K562 (cell line): ENCODE measurements at regions not wholly inside any gene's neighbourhood (a gene's known extent, or its start where the extent isn't known, plus 50 kb on each side); places are given as distances from the start of the nearest gene placed in this dataset.
A peak's percentile ranks its signal among the peaks of the same experiment; 100 is the strongest.

ENCODE experiments used
- EGR1 ChIP-seq: fragments of 450-650 bp; conservative IDR thresholded peaks from 2 replicates; pipeline ENCODE4 v1.6.1; 2017; ENCODE audit warnings: mild to moderate bottlenecking
- FOS ChIP-seq: IDR thresholded peaks from 3 replicates; pipeline ENCODE4 v1.6.1; 2011; ENCODE audit not compliant: insufficient read length; ENCODE audit errors: extremely low read depth
- FOXM1 ChIP-seq, 2 experiments: fragments of 450-650 bp in 1 of 2; sonication (generic) in 1 of 2; formaldehyde crosslinking in 1 of 2; IDR thresholded peaks; 2 replicates each; pipeline versions ENCODE4 v1.6.1 to v1.9.0; 2017 to 2022; ENCODE audit warnings: low read depth in 2 of 2, mild to moderate bottlenecking in 2 of 2, missing genetic modification reagents in 1 of 2, moderate library complexity in 1 of 2
- HNRNPLL ChIP-seq: fragments of 200-400 bp; formaldehyde crosslinking; IDR thresholded peaks from 2 replicates; pipeline ENCODE4 v1.6.1; 2017; ENCODE audit warnings: low read length, low read depth, mild to moderate bottlenecking; ENCODE audit not compliant: poor library complexity, severe bottlenecking
- KLF10 ChIP-seq: fragments of 250-450 bp; sonication (Bioruptor Pico); IDR thresholded peaks from 2 replicates; pipeline ENCODE4 v1.6.1; 2021; ENCODE audit warnings: matching md5 sums
- RFX5 ChIP-seq: IDR thresholded peaks from 2 replicates; pipeline ENCODE4 v1.6.1; 2011; ENCODE audit warnings: low read depth, mild to moderate bottlenecking, improper control_type of control experiment, low read length
- SMAD1 ChIP-seq: fragments of 150-350 bp; IDR thresholded peaks from 2 replicates; pipeline ENCODE4 v1.6.1; 2014; ENCODE audit warnings: low read length, low read depth; ENCODE audit not compliant: partially characterized antibody
- SMAD2 ChIP-seq: fragments of 150-350 bp; IDR thresholded peaks from 2 replicates; pipeline ENCODE4 v1.6.1; 2014; ENCODE audit warnings: low read depth, mild to moderate bottlenecking, low read length
- SP1 ChIP-seq: sonication (generic); formaldehyde crosslinking; IDR thresholded peaks from 2 replicates; pipeline ENCODE4 v1.8.1; 2022; ENCODE audit warnings: mild to moderate bottlenecking, missing genetic modification reagents
- SRSF1 ChIP-seq: fragments of 200-400 bp; formaldehyde crosslinking; IDR thresholded peaks from 2 replicates; pipeline ENCODE4 v1.6.1; 2017; ENCODE audit warnings: mild to moderate bottlenecking, low read depth, low read length, moderate library complexity
- SUPT5H ChIP-seq: fragments of 450-650 bp; IDR thresholded peaks from 2 replicates; pipeline ENCODE4 v1.6.1; 2016
- ZBTB7A ChIP-seq: IDR thresholded peaks from 2 replicates; pipeline ENCODE4 v1.6.1; 2011; ENCODE audit warnings: low read depth, mild to moderate bottlenecking, low read length, moderate library complexity, borderline replicate concordance; ENCODE audit not compliant: control insufficient read depth
- ZBTB8A ChIP-seq: fragments of 450-650 bp; IDR thresholded peaks from 2 replicates; pipeline ENCODE4 v1.6.1; 2018; ENCODE audit warnings: mild to moderate bottlenecking, moderate library complexity; ENCODE audit not compliant: partially characterized antibody
- ZNF23 ChIP-seq: fragments of 250-450 bp; sonication (Bioruptor Pico); IDR thresholded peaks from 2 replicates; pipeline ENCODE4 v1.4.0; 2020; ENCODE audit warnings: mild to moderate bottlenecking
- ZNF41 ChIP-seq: fragments of 250-450 bp; sonication (Bioruptor Pico); conservative IDR thresholded peaks from 2 replicates; pipeline ENCODE4 v1.4.0; 2020; ENCODE audit warnings: mild to moderate bottlenecking
- TF ChIP-seq, protein P1 (sequence below): fragments of 450-650 bp; IDR thresholded peaks from 2 replicates; pipeline ENCODE4 v1.6.1; 2017; ENCODE audit warnings: antibody characterized with exemption
- TF ChIP-seq, protein P2 (sequence below): fragments of 200-800 bp; sonication (Bioruptor generic); IDR thresholded peaks from 2 replicates; pipeline ENCODE4 v1.6.1; 2017; ENCODE audit warnings: missing genetic modification characterization, missing compliant biosample characterization
- TF ChIP-seq, protein P3 (sequence below): IDR thresholded peaks from 3 replicates; pipeline ENCODE4 v1.6.1; 2011; ENCODE audit warnings: borderline replicate concordance, mild to moderate bottlenecking, moderate library complexity; ENCODE audit not compliant: insufficient read length; ENCODE audit errors: extremely low read depth
- TF ChIP-seq, protein P4 (sequence below): sonication (generic); formaldehyde crosslinking; IDR thresholded peaks from 2 replicates; pipeline ENCODE4 v1.8.0; 2022; ENCODE audit warnings: mild to moderate bottlenecking, missing genetic modification reagents
- TF ChIP-seq, protein P5 (sequence below): fragments of 450-650 bp; IDR thresholded peaks from 2 replicates; pipeline ENCODE4 v1.6.1; 2016; ENCODE audit warnings: low read depth, mild to moderate bottlenecking, moderate library complexity

DNA sequence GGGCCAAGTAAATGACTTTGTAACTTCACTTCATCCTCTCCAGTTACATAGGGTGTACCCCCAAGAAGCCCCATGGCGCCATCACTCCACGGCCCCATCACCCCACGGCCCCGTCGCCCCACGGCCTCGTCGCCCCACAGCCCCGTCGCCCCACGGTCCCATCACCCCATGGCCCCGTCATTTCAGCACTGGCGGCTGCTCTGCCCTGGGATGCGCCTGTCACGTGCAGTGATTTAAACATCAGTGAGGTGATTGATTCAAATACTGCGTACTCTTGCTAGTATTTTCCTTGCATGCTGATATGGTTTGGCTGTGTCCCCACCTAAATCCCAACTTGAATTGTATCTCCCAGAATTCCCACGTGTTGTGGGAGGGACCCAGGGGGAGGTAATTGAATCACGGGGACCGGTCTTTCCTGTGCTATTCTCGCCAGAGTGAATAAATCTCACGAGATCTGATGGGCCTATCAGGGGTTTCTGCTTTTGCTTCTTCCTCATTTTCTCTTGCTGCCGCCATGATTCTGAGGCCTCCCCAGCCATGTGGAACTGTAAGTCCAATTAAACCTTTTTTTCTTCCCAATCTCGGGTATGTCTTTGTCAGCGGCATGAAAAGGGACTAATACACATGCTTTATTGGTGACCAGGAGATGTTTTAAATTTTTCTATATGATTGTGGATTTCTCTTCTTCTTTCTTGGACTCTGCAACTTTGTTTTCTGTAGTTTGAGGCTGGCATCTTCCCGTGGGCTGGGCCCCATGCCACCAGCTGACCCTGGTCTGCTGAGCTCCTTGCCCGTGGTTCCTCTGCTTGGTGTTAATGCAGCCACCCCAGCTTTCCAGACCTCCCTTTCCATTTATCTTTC lies 50.1 kb upstream of the PCBP3 start (continued):
- TF ChIP-seq, protein P1, sequence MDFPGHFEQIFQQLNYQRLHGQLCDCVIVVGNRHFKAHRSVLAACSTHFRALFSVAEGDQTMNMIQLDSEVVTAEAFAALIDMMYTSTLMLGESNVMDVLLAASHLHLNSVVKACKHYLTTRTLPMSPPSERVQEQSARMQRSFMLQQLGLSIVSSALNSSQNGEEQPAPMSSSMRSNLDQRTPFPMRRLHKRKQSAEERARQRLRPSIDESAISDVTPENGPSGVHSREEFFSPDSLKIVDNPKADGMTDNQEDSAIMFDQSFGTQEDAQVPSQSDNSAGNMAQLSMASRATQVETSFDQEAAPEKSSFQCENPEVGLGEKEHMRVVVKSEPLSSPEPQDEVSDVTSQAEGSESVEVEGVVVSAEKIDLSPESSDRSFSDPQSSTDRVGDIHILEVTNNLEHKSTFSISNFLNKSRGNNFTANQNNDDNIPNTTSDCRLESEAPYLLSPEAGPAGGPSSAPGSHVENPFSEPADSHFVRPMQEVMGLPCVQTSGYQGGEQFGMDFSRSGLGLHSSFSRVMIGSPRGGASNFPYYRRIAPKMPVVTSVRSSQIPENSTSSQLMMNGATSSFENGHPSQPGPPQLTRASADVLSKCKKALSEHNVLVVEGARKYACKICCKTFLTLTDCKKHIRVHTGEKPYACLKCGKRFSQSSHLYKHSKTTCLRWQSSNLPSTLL = no peak
- TF ChIP-seq ZNF23 (CRISPR knock-in tag) (no peak), EGR1 (no peak), ZBTB7A (no peak), SUPT5H (peak; percentile 66), SRSF1 (no peak), ZBTB8A (no peak), SMAD2 (no peak), SP1 (CRISPR knock-in tag) (no peak), HNRNPLL (no peak), RFX5 (no peak), KLF10 (CRISPR knock-in tag) (no peak), FOXM1 (IDR thresholded peaks at IDR 0.05; ENCODE audit: low read depth) (no peak), FOXM1 (CRISPR knock-in tag; IDR thresholded peaks at IDR 0.05; ENCODE audit: low read depth) (no peak), SMAD1 (no peak), FOS (no peak), ZNF41 (CRISPR knock-in tag) (0 out of 2 replicates have a peak, but pooled peaks have one; percentile 5)
- TF ChIP-seq, protein P2, sequence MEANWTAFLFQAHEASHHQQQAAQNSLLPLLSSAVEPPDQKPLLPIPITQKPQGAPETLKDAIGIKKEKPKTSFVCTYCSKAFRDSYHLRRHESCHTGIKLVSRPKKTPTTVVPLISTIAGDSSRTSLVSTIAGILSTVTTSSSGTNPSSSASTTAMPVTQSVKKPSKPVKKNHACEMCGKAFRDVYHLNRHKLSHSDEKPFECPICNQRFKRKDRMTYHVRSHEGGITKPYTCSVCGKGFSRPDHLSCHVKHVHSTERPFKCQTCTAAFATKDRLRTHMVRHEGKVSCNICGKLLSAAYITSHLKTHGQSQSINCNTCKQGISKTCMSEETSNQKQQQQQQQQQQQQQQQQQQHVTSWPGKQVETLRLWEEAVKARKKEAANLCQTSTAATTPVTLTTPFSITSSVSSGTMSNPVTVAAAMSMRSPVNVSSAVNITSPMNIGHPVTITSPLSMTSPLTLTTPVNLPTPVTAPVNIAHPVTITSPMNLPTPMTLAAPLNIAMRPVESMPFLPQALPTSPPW (CRISPR knock-in tag) = no peak
- TF ChIP-seq, protein P3, sequence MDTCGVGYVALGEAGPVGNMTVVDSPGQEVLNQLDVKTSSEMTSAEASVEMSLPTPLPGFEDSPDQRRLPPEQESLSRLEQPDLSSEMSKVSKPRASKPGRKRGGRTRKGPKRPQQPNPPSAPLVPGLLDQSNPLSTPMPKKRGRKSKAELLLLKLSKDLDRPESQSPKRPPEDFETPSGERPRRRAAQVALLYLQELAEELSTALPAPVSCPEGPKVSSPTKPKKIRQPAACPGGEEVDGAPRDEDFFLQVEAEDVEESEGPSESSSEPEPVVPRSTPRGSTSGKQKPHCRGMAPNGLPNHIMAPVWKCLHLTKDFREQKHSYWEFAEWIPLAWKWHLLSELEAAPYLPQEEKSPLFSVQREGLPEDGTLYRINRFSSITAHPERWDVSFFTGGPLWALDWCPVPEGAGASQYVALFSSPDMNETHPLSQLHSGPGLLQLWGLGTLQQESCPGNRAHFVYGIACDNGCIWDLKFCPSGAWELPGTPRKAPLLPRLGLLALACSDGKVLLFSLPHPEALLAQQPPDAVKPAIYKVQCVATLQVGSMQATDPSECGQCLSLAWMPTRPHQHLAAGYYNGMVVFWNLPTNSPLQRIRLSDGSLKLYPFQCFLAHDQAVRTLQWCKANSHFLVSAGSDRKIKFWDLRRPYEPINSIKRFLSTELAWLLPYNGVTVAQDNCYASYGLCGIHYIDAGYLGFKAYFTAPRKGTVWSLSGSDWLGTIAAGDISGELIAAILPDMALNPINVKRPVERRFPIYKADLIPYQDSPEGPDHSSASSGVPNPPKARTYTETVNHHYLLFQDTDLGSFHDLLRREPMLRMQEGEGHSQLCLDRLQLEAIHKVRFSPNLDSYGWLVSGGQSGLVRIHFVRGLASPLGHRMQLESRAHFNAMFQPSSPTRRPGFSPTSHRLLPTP = no peak
- TF ChIP-seq, protein P4, sequence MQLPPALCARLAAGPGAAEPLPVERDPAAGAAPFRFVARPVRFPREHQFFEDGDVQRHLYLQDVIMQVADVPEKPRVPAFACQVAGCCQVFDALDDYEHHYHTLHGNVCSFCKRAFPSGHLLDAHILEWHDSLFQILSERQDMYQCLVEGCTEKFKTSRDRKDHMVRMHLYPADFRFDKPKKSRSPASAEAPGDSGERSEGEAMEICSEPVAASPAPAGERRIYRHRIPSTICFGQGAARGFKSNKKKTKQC = no peak
- TF ChIP-seq, protein P5, sequence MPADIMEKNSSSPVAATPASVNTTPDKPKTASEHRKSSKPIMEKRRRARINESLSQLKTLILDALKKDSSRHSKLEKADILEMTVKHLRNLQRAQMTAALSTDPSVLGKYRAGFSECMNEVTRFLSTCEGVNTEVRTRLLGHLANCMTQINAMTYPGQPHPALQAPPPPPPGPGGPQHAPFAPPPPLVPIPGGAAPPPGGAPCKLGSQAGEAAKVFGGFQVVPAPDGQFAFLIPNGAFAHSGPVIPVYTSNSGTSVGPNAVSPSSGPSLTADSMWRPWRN = no peak
